Activated T-cell treated with anti-CD3 and anti-CD28 coated beads, Interleukin-2, amount 50 U/mL, for 24 hours (primary cell): ENCODE measurements at regions not wholly inside any gene's neighbourhood (a gene's known extent, or its start where the extent isn't known, plus 50 kb on each side); places are given as distances from the start of the nearest gene placed in this dataset.

Experiments
- DNase-seq: peaks from one replicate; pipeline ENCODE4 v3.0.0-alpha.2; 2020
- H3K27ac Mint-ChIP-seq: 2 replicates; pipeline ENCODE4 v1.8.0; 2020; ENCODE audit warnings: mild to moderate bottlenecking, mixed read lengths
- H3K27me3 Mint-ChIP-seq: 2 replicates; pipeline ENCODE4 v1.8.0; 2020; ENCODE audit warnings: mixed read lengths
- H3K36me3 Mint-ChIP-seq: 2 replicates; pipeline ENCODE4 v1.8.0; 2020; ENCODE audit warnings: low read depth, mixed read lengths
- H3K4me1 Mint-ChIP-seq: 2 replicates; pipeline ENCODE4 v1.8.0; 2020; ENCODE audit warnings: low read depth, mixed read lengths
- H3K4me3 Mint-ChIP-seq: 2 replicates; pipeline ENCODE4 v1.8.0; 2020; ENCODE audit warnings: mild to moderate bottlenecking, moderate library complexity, mixed read lengths
- H3K9me3 Mint-ChIP-seq: 2 replicates; pipeline ENCODE4 v1.8.0; 2020; ENCODE audit warnings: mixed read lengths

DNA sequence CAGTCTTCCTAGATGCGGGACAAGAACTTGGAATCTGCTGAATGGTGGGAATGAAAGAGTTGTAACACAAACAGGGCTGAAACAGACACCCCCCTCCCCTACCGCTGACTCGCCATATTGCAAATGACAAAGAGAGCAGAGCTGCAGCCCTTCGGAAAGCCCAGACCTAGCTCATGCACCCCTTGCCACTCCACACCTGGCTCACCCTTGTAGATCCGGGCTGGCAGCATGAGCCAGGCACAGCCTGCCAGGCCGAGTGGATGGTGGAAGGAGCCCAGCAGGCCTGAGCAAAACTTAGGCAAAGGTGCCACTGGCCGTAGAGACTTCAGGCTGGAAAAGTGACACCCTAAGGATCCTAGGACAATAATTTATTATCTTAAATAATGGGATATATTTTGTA, 237.4 kb upstream of the SEMA3D start:
- H3K4me1 Mint-ChIP-seq, result no peaks in the 10 kb centered on the region
- no peak for DNase-seq
- no peaks in the 10 kb centered on the region for H3K27me3 Mint-ChIP-seq
- H3K4me3 Mint-ChIP-seq, result no peak overlapping the region
- H3K36me3 Mint-ChIP-seq, result no peaks in the 10 kb centered on the region
- no peak overlapping the region for H3K27ac Mint-ChIP-seq
- peaks cover 2% of the 10 kb centered on the region for H3K9me3 Mint-ChIP-seq

DNA sequence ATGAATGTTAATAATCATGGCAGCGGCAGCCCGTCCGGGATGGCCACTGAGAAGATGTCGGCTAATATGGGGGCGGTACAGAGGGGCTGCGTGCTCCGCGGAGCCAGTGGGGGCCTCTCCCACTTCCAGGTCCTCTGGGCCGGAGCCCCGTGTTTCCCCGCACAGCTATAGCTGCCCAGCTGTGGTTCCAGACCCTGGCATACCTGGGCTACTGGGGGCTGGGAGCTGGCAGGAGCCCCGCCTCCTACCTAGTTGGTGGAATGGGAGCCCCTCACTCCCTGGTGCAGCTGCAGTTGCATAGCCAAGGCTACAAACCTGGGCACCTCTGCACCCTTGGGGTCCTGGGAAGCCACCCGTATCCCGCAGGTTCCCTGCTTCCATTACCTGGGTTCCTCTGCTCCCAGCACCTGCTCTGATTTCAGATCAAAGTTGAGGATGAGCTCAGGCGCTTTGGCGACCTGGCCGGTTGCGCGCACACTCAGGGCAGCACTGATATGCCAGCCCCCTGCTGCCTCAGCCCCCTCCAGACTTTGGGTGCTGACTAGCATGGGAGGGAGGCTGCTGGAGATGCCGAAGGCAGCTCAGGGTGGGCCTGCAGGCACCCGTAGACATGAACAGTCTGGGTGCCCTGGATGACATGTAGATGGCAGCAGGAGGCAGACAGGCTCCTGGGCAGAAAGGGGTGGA, 236.5 kb upstream of the SEMA3D start:
- Mint-ChIP-seq H3K4me3 (no peak overlapping the region), H3K36me3 (no peaks in the 10 kb centered on the region), H3K4me1 (no peaks in the 10 kb centered on the region), H3K9me3 (peaks cover 2% of the 10 kb centered on the region), H3K27me3 (no peaks in the 10 kb centered on the region), H3K27ac (no peak overlapping the region)
- DNase-seq, result no peak

DNA sequence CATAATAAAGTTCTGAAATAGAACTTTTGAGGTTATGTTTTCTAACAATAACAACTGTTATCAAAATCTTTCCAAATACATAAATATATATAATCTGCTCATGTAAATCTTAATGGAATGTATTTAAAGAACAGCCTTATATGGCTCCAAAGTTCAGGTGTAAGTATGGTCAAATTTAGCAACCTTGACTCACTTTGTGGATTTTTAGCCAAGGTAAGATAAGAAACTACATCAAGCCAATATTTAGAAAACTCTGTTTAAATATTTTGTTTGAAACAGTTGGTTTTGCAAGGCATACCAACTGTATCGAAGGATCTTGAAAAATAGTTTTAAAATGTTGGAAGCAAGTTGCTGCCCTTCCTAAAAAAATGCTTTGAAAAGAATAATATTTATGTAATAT, 228.9 kb upstream of the SEMA3D start:
- no peak for DNase-seq
- no peak overlapping the region for H3K27ac Mint-ChIP-seq
- no peaks in the 10 kb centered on the region for H3K9me3 Mint-ChIP-seq
- no peak overlapping the region for H3K4me3 Mint-ChIP-seq
- H3K27me3 Mint-ChIP-seq, result no peaks in the 10 kb centered on the region
- no peaks in the 10 kb centered on the region for H3K4me1 Mint-ChIP-seq
- H3K36me3 Mint-ChIP-seq, result no peaks in the 10 kb centered on the region

DNA sequence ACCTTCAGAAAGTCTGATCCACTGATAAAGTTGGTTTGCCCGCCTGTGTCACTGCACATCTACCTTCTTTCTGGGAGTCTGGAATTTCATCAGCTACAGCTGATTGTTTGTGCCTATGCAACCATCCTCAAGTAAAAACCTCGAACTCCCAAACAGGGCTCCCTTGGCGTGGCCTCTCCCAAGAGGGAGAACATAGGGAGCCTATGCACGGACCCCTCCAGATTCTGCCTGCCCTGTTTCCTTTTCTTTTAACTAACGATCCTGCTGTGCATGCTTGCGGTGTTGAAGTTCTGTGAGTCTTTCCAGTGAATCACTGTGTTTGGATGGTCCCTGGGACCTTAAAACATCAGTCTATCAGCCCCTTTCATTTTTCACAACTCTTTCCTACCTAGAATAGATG, 226.9 kb upstream of the SEMA3D start:
- H3K27me3 Mint-ChIP-seq, result no peaks in the 10 kb centered on the region
- H3K4me3 Mint-ChIP-seq, result no peak overlapping the region
- H3K4me1 Mint-ChIP-seq, result no peaks in the 10 kb centered on the region
- H3K27ac Mint-ChIP-seq, result no peak overlapping the region
- DNase-seq, result no peak
- no peaks in the 10 kb centered on the region for H3K9me3 Mint-ChIP-seq
- H3K36me3 Mint-ChIP-seq, result no peaks in the 10 kb centered on the region

DNA sequence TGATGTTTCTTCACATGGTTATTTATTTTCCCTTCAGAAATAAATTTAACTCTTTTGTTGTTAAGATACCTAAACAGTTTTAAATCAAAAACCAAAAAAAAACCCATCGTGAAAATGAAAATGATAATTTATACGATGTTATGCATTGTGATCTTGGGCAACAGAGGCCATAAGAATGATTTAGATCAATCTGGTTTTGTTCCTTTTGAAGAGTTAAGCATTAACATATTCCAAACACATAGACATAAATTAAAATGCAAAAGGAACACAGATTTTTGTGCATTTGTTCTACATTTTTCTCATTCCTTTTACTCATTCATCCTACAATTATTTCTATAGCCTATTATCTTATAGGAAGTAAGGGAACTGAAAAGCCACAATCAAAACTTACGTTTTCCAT, 226.1 kb upstream of the SEMA3D start:
- Mint-ChIP-seq H3K27ac (no peak overlapping the region), H3K4me3 (no peak overlapping the region), H3K36me3 (no peaks in the 10 kb centered on the region), H3K27me3 (no peaks in the 10 kb centered on the region), H3K9me3 (no peaks in the 10 kb centered on the region), H3K4me1 (no peaks in the 10 kb centered on the region)
- DNase-seq, result no peak

DNA sequence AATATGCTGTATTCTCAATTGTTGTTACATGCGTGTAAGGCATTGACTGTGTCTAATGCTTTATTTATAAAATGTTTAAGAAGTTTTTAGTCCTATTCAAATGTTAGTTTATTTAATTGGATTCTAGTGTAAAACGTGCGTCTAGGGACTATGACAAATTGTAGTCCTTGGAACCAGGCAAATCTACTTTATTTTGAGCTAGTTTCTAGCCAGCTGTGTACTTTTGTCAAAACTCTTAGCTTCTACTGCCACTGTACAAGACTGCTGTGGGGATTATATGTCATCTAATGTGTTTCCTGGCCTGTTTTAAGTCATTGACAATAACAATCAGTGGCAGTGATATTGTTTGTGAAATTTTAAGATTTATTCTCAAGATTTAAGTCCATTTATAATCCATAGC, 220.5 kb upstream of the SEMA3D start:
- Mint-ChIP-seq H3K36me3 (no peaks in the 10 kb centered on the region), H3K4me1 (no peaks in the 10 kb centered on the region), H3K4me3 (no peak overlapping the region), H3K9me3 (no peaks in the 10 kb centered on the region), H3K27me3 (no peaks in the 10 kb centered on the region), H3K27ac (no peak overlapping the region)
- DNase-seq, result no peak

DNA sequence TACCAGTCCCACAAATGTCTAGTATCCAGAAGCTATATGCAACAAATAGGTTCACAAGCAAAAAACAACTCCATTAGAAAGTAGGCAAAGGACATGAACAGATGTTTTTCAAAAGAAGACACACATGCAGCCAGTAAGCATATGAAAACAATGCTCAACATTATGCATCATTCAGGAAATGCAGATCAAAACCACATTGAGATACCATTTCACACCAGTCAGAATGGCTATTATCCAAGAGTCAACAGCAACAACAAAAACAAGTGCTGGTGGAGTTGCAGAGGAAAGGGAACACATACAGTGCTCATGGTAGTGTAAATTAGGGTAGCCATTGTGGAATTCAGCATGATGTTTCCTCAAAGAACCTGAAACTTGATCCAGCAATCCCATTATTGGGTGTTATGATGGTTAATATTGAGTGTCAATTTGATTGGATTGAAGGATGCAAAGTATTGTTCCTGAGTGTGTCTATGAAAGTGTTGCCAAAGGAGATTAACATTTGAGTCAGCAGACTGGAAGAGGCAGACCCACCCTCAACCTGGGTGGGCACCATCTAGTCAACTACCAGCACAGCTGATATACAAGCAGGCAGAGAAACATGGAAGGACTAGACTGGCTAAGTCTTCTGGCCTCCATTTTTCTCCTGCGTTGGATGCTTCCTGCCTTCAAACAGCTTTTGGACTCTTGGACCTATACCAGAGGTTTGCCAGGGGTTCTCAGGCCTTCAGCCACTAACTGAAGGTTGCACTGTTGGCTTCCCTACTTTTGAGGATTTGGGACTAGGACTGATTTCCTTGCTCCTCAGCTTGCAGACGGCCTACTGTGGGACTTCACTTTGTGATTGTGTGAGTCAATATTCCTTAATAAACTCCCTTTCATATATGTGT, 218.4 kb upstream of the SEMA3D start:
- Mint-ChIP-seq H3K27me3 (no peaks in the 10 kb centered on the region), H3K9me3 (no peaks in the 10 kb centered on the region), H3K4me3 (no peak overlapping the region), H3K36me3 (no peaks in the 10 kb centered on the region), H3K4me1 (no peaks in the 10 kb centered on the region), H3K27ac (no peak overlapping the region)
- DNase-seq, result no peak

DNA sequence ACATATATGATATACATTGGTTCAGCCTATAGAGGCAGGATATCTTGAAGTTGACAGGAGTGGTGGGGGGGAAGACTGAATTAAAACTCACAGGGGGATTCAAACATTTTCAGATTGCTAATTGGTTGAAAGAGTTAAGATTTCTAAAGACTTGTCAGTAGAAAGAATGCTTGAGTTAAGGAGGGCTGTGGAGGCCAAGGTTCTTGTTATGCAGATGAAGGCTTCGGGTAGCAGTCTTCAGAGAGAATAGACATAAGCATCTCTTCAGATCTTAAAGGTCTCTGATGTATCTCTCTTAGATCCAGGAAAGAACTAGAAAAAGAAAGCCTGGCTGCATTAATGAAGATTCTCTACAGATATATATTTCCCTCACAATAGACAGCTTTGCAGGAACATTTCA, 209.8 kb upstream of the SEMA3D start:
- no peaks in the 10 kb centered on the region for H3K36me3 Mint-ChIP-seq
- H3K4me1 Mint-ChIP-seq, result no peaks in the 10 kb centered on the region
- no peak overlapping the region for H3K4me3 Mint-ChIP-seq
- H3K27me3 Mint-ChIP-seq, result no peaks in the 10 kb centered on the region
- DNase-seq, result no peak
- H3K27ac Mint-ChIP-seq, result no peak overlapping the region
- no peaks in the 10 kb centered on the region for H3K9me3 Mint-ChIP-seq

DNA sequence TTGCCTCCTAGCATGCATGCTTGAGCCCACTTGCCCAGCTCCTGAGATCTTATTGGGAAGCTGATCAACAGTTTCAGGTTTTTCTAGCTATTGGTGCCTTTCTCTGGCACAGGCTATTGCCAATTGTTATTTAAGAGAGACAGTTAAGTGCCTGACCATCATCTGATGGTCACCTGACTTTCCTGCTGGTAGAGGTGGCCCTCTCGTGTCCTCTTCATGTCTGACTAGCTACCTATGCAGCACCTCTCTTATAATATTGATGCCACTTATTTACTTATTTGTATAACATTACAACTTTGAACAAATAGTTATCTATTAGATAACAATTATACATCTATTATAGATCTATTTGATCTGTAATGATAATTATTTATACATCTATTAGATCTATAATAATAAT, 205.9 kb upstream of the SEMA3D start:
- DNase-seq, result no peak
- no peak overlapping the region for H3K4me3 Mint-ChIP-seq
- H3K9me3 Mint-ChIP-seq, result peaks cover 3% of the 10 kb centered on the region
- H3K27ac Mint-ChIP-seq, result no peak overlapping the region
- H3K4me1 Mint-ChIP-seq, result no peaks in the 10 kb centered on the region
- no peaks in the 10 kb centered on the region for H3K27me3 Mint-ChIP-seq
- H3K36me3 Mint-ChIP-seq, result no peaks in the 10 kb centered on the region

DNA sequence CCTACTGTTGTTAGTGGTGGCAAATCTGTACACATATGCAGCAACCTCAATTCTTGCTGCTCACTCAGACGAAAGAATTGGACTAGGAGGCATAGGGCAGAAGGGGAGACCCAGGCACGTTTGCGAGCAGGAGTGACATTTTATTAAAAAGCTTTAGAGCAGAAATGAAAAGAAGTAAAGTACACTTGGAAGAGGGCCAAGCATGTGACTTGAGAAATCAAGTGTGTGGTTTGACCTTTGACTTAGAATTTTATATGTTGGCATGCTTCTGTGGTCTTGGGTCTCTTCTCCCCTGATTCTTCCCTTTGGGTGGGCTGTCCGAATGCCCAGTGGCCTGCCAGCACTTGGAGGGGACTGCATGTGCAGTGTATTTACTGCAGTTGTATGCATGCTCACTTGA, 205.5 kb upstream of the SEMA3D start:
- Mint-ChIP-seq H3K9me3 (peaks cover 3% of the 10 kb centered on the region), H3K27me3 (no peaks in the 10 kb centered on the region), H3K27ac (no peak overlapping the region), H3K4me3 (no peak overlapping the region), H3K36me3 (no peaks in the 10 kb centered on the region), H3K4me1 (no peaks in the 10 kb centered on the region)
- DNase-seq, result no peak

DNA sequence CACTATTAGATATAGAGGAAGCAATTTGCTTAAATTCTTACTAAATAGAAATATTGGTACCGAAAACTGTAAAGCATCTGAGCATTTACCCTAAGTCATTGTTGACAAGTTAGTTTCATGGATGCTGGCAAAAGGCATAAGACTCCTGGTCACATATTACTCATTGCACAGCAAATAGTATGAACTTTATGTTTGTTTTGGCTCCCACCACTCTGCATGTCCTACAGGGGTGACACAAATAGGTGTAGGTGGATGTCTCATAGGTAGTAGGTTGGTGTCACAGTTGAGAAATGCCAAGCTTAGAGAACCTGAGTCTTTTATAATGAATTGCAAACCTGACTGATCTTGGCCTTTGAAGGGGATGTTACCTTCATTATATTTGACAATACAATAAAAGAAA, 199.6 kb upstream of the SEMA3D start:
- Mint-ChIP-seq H3K27ac (no peak overlapping the region), H3K27me3 (no peaks in the 10 kb centered on the region), H3K4me3 (no peak overlapping the region), H3K36me3 (no peaks in the 10 kb centered on the region), H3K9me3 (peaks cover 5% of the 10 kb centered on the region), H3K4me1 (no peaks in the 10 kb centered on the region)
- DNase-seq, result no peak

DNA sequence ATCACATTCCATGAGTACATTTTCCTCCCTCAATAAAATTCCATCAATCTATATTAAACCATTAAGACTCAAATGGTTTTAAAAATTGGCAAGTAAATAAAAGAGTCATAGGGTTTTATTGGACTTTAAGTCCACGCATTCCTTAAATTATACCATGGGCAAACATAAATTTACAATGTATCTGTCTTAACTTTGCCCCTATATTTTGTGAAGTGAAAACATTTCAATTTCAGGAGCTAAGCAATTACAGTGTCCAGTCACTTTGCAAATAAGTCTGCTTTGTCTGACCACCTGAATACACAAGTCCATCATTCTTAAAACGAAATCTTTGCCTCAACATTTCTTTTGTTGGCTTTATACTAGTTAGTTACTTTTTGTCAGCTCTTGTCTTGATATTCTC, 197.5 kb upstream of the SEMA3D start:
- H3K4me1 Mint-ChIP-seq, result no peaks in the 10 kb centered on the region
- DNase-seq, result no peak
- H3K4me3 Mint-ChIP-seq, result no peak overlapping the region
- H3K9me3 Mint-ChIP-seq, result peaks cover 5% of the 10 kb centered on the region
- no peaks in the 10 kb centered on the region for H3K27me3 Mint-ChIP-seq
- no peaks in the 10 kb centered on the region for H3K36me3 Mint-ChIP-seq
- H3K27ac Mint-ChIP-seq, result no peak overlapping the region

DNA sequence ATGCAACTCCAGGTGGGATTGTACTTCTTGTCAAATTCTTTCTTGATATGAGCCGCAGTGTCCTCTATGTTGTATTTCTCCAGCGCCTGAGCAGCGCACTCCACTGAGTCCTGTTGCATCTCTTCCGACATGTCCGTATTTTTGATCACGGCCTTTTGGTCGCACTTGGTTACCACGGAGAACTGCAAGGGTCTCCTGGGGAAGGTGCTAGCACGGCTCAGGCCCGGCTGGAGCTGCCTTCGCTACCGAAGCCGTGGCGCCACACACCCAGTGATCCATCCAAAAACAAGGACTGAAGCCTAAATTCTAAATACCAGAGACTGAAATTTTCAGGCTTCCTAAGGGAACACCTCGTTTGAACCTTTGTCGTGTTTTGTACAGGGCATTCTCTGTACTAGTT, 194.4 kb upstream of the SEMA3D start:
- DNase-seq, result no peak
- peaks cover 2% of the 10 kb centered on the region for H3K9me3 Mint-ChIP-seq
- no peak overlapping the region for H3K4me3 Mint-ChIP-seq
- H3K27me3 Mint-ChIP-seq, result no peaks in the 10 kb centered on the region
- no peaks in the 10 kb centered on the region for H3K36me3 Mint-ChIP-seq
- H3K4me1 Mint-ChIP-seq, result no peaks in the 10 kb centered on the region
- H3K27ac Mint-ChIP-seq, result no peak overlapping the region

DNA sequence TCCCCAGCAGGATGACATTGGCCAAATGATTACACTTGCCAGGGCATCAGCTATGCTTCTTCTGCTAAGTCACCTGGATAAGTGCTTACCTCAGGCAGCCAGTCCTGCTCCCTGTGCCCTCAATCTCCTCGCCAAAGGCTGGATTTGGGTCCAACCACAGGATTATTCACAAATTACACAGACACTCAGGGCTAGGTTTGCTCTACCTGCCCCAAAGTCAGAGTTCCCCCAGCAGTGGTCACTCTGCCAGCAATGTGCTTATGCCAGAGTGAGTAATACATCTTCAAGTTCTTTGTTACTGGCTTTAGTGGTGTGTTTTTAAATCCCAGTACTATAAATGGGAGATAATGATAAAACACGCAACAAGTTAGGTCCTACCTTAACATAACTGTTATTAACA, 189.7 kb upstream of the SEMA3D start:
- Mint-ChIP-seq H3K9me3 (peaks cover 3% of the 10 kb centered on the region), H3K36me3 (no peaks in the 10 kb centered on the region), H3K4me1 (no peaks in the 10 kb centered on the region), H3K4me3 (no peak overlapping the region), H3K27me3 (no peaks in the 10 kb centered on the region), H3K27ac (no peak overlapping the region)
- no peak for DNase-seq

DNA sequence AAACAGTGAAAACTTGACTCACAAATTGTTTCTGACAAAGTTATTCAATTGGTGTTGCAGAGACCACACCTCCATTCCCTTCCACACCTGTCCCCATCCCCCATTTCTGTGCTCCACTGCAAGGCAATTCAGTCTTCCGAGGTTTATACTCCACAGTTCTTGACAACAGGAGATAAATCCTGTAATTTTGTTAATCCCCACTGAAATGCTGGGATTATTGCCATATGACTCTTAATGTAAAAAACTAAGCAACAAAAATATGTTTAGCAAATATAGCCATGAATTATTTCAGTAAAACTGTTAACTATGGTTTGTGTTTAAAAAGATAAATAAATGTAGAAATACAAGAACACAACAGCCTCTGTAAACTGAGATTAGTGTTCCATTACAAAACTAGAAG, 170.1 kb upstream of the SEMA3D start:
- no peak for DNase-seq
- Mint-ChIP-seq H3K36me3 (no peaks in the 10 kb centered on the region), H3K27ac (no peak overlapping the region), H3K4me3 (no peak overlapping the region), H3K4me1 (no peaks in the 10 kb centered on the region), H3K27me3 (no peaks in the 10 kb centered on the region), H3K9me3 (no peaks in the 10 kb centered on the region)
